GM13977 (cell line): ENCODE measurements at regions not wholly inside any gene's neighbourhood (a gene's known extent, or its start where the extent isn't known, plus 50 kb on each side); places are given as distances from the start of the nearest gene placed in this dataset.

Source experiments
- DNase-seq: peaks from one replicate; pipeline ENCODE4 v3.0.0; 2012; ENCODE audit warnings: low spot score
- CTCF ChIP-seq: IDR thresholded peaks from 2 replicates; pipeline ENCODE4 v1.5.1; 2012; ENCODE audit warnings: mild to moderate bottlenecking, control low read depth; ENCODE audit not compliant: insufficient read depth; ENCODE audit errors: extremely low read depth, missing control alignments
- in situ Hi-C: fragments of 300-500 bp; cut with MboI; formaldehyde crosslinking; loops from one replicate; pipeline ENCODE4 v1.12.0; 2022; ENCODE audit warnings: low sequenced_read_pairs, low pct_unique_long_range_greater_than_20kb, mixed read lengths, inconsistent platforms; ENCODE audit not compliant: unreplicated experiment

DNA sequence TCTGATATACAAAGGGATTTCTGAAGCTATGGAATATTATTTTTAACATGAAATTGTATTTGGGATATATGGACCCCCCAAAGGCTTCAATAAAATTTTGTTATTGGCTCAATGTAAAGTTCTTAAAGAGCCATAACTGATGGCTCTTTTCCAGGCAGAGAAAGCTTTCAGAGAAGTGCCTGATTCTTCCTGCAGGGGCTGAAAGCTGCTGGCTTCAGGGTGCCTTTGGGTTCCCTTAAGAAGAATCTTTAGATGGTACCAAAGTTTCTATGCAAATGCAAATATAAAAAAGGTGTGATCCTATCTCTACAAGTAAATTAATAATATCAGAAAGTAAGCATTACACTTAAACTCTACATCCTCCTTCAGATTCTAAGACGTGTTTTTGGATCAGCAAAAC is 72.6 kb downstream of the NR2F2 start:
- TF ChIP-seq CTCF: no peak
- in situ Hi-C loops: no loop called here
- DNase-seq: no peak

- in situ Hi-C loops: no loop called here
- no peak for DNase-seq
- no peak for TF ChIP-seq CTCF
These were observed 73.4 kb downstream of the NR2F2 start for GRCh38 chr15:96403932-96404331.

- TF ChIP-seq CTCF: no peak
- DNase-seq: no peak
- in situ Hi-C loops: no loop called here
These were observed 74.1 kb downstream of the NR2F2 start for GRCh38 chr15:96404560-96404959.

GRCh38 chr15:96406291-96406690 is 75.8 kb downstream of the NR2F2 start:
- no peak for TF ChIP-seq CTCF
- in situ Hi-C loops: no loop called here
- no peak for DNase-seq

GRCh38 chr15:96406701-96407100 is 76.2 kb downstream of the NR2F2 start:
- no peak for TF ChIP-seq CTCF
- in situ Hi-C loops: no loop called here
- DNase-seq: no peak

DNA sequence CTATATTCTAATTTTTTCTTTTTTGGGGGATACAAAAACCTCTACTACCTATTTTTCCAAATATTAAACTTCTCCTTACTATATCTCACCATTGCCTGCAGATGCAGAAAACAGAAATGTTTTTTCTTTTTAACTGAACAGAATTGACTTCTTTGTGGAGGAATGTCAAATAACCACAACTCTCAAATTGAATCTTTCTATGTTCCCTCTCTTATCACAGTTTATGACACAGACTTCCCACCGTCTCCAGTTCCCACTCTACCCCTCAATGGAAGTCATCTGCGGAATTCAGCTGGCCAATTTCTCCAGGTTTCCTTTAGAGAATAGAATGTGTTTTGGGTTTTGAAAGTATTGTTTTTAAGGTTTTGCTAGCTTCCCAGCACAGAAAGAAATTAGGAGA is 77.0 kb downstream of the NR2F2 start:
- in situ Hi-C loops: no loop called here
- TF ChIP-seq CTCF: no peak
- DNase-seq: no peak

GRCh38 chr15:96408591-96409183 is 78.2 kb downstream of the NR2F2 start:
- no peak for TF ChIP-seq CTCF
- DNase-seq: no peak
- in situ Hi-C loops: no loop called here
